ENCODE measurements at regions not wholly inside any gene's neighbourhood (a gene's known extent, or its start where the extent isn't known, plus 50 kb on each side); places are given as distances from the start of the nearest gene placed in this dataset.

- no peak overlapping the region for H3K27ac ChIP-seq (replicated peaks)
- no peaks in the 10 kb centered on the region for H3K27me3 ChIP-seq (ENCODE audit: insufficient read depth, poor library complexity, severe bottlenecking)
- DNase-seq (ENCODE audit: low read depth in 1 of 2, low spot score in 1 of 2), result no peak
- H3K4me3 ChIP-seq (replicated peaks; ENCODE audit: insufficient read depth, low read length), result no peak overlapping the region
- no peak for TF ChIP-seq SPI1 (IDR thresholded peaks at IDR 0.05; ENCODE audit: borderline replicate concordance, low read depth)
- TF ChIP-seq POLR2AphosphoS5 (IDR thresholded peaks at IDR 0.05; ENCODE audit: low read depth), result no peak
- TF ChIP-seq REST (IDR thresholded peaks at IDR 0.05; ENCODE audit: insufficient replicate concordance, low read depth), result no peak
- TF ChIP-seq GABPA (IDR thresholded peaks at IDR 0.05; ENCODE audit: low read depth), result no peak
- no peak for TF ChIP-seq CTCF (IDR thresholded peaks at IDR 0.05; ENCODE audit: insufficient read depth, low read length)
Measured at GRCh38 chr6:143570147-143570853, 58.8 kb upstream of the FUCA2 start.

GRCh38 chr6:143569040-143569439 is 57.5 kb upstream of the FUCA2 start:
- Histone ChIP-seq H3K27ac (replicated peaks) (no peak overlapping the region), H3K27me3 (ENCODE audit: insufficient read depth, poor library complexity, severe bottlenecking) (no peaks in the 10 kb centered on the region), H3K4me3 (replicated peaks; ENCODE audit: insufficient read depth, low read length) (no peak overlapping the region)
- TF ChIP-seq SPI1 (IDR thresholded peaks at IDR 0.05; ENCODE audit: borderline replicate concordance, low read depth), result no peak
- TF ChIP-seq CTCF (IDR thresholded peaks at IDR 0.05; ENCODE audit: insufficient read depth, low read length), result no peak
- TF ChIP-seq REST (IDR thresholded peaks at IDR 0.05; ENCODE audit: insufficient replicate concordance, low read depth), result no peak
- no peak for TF ChIP-seq POLR2AphosphoS5 (IDR thresholded peaks at IDR 0.05; ENCODE audit: low read depth)
- TF ChIP-seq GABPA (IDR thresholded peaks at IDR 0.05; ENCODE audit: low read depth), result no peak
- no peak for DNase-seq (ENCODE audit: low read depth in 1 of 2, low spot score in 1 of 2)

- no peaks in the 10 kb centered on the region for H3K27me3 ChIP-seq (ENCODE audit: insufficient read depth, poor library complexity, severe bottlenecking)
- no peak overlapping the region for H3K27ac ChIP-seq (replicated peaks)
- TF ChIP-seq REST (IDR thresholded peaks at IDR 0.05; ENCODE audit: insufficient replicate concordance, low read depth) (no peak), SPI1 (IDR thresholded peaks at IDR 0.05; ENCODE audit: borderline replicate concordance, low read depth) (no peak), CTCF (IDR thresholded peaks at IDR 0.05; ENCODE audit: insufficient read depth, low read length) (no peak), GABPA (IDR thresholded peaks at IDR 0.05; ENCODE audit: low read depth) (no peak), POLR2AphosphoS5 (IDR thresholded peaks at IDR 0.05; ENCODE audit: low read depth) (no peak)
- no peak for DNase-seq (ENCODE audit: low read depth in 1 of 2, low spot score in 1 of 2)
- H3K4me3 ChIP-seq (replicated peaks; ENCODE audit: insufficient read depth, low read length), result no peak overlapping the region
Measured at GRCh38 chr6:143564484-143565017, 53.0 kb upstream of the FUCA2 start.
